G401 (cell line): ENCODE measurements at regions not wholly inside any gene's neighbourhood (a gene's known extent, or its start where the extent isn't known, plus 50 kb on each side); places are given as distances from the start of the nearest gene placed in this dataset.

ENCODE experiments used
- DNase-seq: peaks from one replicate; pipeline ENCODE4 v3.0.0-alpha.2; 2015; ENCODE audit warnings: low spot score
- in situ Hi-C: cut with HindIII; loops from 2 replicates; pipeline ENCODE4 v1.10.0; 2016; ENCODE audit warnings: low sequenced_read_pairs, mixed read lengths

DNA sequence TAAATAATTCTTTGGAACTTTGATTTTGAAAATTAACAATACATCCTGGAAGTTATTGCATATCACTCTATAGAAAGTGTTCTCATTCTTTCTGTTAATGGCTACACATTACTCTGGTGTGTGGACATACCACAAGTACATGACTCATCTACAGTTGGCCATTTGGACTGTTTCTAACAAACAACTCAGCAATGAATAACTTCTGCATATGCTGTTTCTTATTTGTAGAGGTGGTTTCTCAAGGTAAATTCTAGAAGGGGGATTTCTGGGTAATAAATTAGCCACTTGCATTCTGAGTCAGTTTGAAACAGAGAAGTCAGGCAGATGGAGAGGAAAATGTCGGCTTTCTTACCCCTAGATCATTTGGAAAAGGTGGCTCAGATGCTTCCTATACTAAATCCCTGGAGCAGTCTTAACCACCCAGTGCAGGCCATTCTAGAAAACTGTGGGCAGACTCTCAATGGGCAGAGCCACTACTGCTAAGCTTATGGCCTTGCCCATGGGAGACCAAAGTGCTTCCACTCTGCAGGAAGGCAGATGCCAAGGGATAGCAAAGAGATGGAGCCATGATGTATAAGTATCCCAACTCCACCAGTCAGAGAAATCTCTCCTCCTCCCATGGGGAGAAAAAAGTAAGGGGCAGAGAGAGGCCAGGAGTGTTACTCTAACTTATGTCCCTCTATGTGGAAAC, 194.0 kb upstream of the PLPP4 start:
- in situ Hi-C loops: no loop called here
- no peak for DNase-seq

DNA sequence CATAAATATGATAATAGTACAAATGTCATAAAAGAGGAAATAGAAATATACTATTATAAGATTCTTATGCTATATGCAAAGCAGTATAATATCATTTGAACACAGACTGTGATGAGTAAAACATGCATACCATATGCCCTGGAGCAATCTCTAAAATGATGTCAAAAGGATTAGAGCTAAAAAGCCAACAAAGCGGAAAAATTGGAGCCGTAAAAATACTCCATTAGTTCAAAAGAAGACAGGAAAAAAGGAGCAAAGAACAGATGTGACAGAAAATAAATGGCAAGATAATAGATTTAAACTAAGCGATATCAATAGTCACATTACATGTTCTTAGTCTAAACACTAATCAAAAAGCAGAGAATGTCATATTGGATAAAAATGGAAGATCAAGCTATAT, 191.0 kb upstream of the PLPP4 start:
- peak; percentile 67 for DNase-seq
- in situ Hi-C loops: no loop called here

DNA sequence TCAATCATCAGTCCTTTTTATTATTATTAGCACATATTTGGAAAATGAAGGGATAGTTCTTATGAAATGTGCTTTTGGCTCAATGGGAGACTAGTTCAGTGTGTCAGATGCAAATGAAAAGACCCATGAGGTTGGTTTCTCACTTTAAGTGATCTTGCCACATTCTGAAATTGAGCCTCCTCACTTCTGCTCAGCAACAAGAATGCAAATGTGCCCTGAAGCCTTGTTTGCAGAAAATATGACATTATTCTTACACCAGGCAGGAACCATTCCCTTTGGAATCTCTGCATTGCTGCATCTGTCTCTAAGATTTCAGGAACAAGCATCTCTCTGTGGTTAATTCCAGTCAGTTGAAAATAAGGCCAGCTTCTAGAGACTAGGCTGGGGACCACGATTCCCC, 186.1 kb upstream of the PLPP4 start:
- DNase-seq: no peak
- in situ Hi-C loops: no loop called here

DNA sequence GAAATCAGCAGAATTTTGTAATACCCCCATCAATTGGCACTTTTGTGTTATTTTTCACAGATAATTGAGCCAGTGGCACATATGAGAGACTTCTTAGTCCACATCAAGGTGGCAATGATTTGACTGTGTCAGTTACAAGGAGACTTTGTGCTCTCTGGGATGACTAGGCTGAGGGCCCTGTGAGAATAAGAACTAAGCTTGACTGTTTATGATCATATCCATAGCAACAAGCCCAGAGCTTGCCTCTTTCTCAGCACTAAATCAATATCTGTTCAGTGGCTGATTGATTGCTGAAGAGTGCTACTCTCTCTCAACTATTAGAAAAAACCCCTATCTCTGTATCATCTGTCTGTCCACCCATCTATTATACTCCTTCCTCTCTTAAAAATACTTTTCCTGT, 185.3 kb upstream of the PLPP4 start:
- no peak for DNase-seq
- in situ Hi-C loops: no loop called here

DNA sequence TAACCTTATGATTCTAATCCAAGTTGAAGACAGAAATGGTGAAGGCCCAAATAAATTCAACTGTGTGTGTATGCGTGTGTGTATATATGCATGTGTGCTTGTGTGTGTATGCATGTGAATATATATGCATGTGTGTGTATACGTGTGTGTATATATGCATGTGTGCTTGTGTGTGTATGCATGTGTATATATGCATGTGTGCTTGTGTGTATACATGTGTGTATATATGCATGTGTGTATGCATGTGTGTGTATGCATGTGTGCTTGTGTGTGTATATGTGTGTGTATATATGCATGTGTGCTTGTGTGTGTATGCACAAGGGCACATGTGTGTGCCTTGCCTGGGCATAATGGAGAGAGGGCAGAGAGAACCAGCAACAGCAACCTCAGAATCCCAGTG, 184.7 kb upstream of the PLPP4 start:
- no peak for DNase-seq
- in situ Hi-C loops: no loop called here

DNA sequence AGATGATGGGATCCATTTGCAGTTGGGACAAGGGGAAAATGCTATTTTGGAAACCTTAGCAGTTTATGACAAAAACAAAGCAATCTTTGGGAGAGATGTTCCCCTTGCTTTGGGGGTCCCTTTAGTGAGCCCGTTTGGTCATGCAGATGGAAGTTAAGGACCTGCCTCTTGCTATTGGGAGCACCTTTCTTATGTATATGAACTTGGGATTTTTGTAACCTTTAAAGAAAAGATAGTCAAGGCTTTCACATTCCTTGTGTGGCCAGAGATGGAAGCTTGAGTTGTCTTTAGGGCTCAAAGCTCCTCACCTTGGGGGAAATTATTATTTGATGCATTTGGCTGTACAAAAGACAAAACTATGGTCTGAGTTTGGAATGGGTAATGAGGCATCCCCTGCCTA, 179.0 kb upstream of the PLPP4 start:
- no peak for DNase-seq
- in situ Hi-C loops: no loop called here

DNA sequence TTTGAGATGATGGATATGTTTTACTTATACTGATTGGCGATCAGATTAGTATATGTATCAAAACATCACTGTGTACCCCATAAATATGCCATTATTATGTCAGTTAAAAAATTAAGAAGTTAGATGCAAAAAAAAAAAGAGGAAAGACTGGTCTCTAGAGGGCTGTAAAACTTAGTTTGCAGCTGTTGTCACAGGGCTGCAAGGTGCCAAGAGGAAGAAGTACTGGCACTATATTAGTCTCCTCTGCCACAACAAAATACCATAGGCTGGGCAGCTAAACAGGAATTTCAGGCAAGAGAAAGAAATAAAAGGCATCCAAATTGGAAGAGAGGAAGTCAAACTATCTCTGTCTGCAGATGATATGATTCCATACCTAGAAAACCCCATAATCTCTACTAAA, 177.8 kb upstream of the PLPP4 start:
- in situ Hi-C loops: no loop called here

DNA sequence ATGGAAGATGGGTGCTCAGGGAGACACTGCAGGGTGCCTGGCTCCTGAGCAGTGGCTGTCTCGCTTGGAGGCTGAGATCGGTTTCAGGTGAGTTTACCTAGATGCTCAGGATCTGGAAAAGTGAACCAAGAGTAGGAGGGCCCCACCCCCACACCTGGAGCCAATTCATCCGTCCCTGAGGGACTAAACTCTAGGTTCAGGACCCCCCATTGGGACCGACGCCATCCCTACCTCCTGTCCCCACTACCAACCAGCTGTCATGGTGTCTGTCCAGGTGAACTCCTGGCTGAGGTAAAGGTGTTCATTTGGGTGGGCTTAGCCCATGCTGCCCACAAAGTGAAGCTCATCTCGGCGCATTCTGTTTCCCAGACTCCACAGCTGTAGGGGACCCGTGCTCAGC, 174.6 kb upstream of the PLPP4 start:
- in situ Hi-C loops: no loop called here
- DNase-seq: no peak

More for the DNA sequence above, 177.8 kb upstream of the PLPP4 start:
- no peak for DNase-seq

DNA sequence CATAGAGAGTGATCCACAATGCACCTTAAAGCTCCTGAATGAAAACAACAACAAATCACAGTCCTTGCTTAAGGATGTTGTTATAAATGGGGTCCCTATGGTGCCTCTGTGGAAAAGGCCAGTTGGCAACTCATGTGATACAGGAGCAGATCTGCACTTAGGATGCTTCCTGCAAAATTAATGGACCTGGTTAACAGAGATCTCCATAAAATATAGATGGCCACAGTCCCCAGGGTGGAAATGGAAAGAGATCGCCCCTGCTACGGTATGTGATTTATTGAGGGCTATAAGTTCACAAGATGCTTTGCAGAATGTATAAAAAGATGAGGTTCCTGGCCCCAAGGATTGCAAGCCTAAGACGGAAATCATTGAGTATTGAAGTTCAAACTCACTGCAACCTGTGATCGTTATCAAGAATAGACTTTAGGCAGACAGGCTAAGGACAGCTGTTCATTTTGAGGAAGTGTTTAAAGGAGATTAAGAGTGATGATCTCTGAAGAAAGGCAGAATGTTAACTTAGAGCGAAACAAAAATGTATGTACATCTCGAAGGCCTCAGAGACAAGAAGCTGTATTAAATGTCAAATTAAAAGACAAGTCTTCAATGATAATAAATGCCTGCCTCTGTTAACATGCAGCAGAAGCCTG, 174.1 kb upstream of the PLPP4 start:
- in situ Hi-C loops: no loop called here
- no peak for DNase-seq

DNA sequence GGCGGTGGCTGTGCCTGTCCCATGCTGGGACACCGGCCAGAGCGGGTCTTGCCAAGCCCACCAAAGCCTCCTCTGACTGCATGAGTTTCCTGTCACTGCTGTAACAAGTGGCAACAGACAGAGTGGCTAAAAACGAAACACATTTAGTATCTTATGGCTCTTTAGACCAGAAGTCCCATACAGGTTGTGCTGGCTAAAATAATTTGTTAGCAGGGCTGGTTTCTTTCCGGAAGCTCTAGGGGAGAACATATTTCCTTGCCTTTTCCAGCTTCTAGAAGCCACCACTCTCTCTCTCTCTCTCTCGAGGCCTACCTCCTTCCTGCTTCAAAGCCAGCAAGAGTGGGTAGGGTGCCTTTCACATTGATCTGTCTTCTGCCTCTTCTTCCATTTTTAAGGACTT, 171.6 kb upstream of the PLPP4 start:
- DNase-seq: no peak
- in situ Hi-C loops: no loop called here

DNA sequence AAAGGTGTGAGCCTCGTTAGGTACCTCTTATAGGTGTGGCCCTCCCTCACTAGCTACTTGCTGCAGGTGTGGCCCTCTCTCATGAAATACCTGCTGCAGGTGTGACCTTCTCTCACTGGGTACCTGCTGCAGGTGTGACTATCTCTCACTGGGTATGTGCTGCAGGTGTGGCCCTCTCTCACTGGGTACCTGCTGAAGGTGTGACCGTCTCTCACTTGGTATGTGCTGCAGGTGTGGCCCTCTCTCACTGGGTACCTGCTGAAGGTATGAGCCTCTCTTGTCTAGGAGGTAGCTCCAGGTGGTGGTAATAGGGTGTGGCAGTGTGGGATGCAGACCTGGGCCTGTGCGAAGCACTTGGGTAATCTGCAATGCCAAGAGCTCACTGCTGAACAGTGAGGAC, 170.7 kb upstream of the PLPP4 start:
- in situ Hi-C loops: no loop called here
- DNase-seq: no peak

DNA sequence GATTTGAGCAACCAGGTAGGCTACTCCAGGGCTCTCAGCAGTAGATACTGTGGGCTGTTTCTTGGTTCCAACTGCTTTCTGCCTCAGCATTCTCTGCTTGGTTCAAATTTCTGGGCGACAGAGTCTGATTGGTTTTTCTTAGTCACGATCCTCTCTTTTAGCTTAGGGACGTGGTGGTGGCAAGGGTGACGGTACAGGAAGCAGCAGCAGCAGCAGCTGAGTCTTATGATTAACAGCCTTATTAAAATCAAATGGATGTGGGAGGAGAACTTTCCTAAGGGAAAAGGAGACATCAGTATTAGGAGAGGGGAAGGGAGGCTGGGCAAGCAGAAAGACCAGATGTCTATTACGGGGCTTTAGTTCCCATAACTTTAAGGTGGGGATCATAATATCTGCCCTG, 156.5 kb upstream of the PLPP4 start:
- no peak for DNase-seq
- in situ Hi-C loops: no loop called here

DNA sequence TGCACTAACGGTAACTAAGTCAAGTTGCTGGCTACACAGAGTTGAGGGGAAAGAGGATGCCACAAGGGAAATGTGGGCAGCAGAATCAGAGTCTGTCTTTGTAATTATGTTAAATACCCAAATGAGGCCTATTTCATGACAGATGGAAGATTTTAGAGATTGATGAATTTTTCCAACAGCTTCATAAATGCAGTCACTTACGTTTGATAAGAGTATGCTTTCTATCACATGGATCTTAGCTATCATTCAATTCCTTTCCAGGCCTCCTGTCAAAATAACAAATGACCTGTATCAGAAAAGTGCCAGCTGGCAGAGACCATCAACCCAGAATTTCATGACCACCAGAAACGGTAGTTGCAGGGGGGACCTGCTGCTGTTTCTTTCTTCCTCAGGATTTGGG, 148.4 kb upstream of the PLPP4 start:
- in situ Hi-C loops: no loop called here

DNA sequence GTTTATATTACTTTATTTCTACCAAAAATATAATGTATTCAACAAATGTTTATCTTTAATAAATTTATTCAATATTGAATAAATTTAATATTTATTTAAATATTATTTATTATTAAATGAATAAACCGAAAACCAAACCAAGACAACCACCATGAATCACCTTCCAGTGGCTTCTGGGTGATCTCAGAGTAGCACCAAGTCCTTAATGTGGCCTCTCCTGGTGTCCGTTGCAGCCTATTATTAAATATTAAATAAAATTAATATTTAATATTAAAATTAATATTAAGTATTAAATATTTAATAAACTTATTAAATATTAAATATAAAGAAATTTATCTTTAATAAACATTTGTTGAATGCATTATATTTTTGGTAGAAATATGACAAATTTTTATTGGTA, 143.3 kb upstream of the PLPP4 start:
- in situ Hi-C loops: no loop called here
- no peak for DNase-seq

More for the DNA sequence above, 148.4 kb upstream of the PLPP4 start:
- DNase-seq: no peak

DNA sequence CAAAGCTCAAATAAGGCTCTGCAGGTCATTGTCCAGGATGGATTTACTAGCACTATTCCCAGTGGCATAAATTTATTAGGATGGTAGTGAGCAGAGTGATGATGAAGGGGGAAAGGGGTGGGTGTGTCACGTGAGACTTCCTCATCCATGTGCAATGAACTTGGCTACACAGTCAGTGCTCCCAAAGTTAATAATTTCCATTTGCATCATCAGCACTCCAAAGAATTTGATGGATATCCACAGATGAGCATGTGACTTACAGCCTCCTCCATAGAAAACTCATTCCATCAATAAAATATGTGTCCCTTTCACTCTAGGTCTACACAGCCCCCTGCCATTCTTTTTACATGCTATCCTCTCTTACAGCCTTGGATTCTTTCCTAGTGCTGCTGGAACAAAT, 142.6 kb upstream of the PLPP4 start:
- in situ Hi-C loops: no loop called here
- no peak for DNase-seq

DNA sequence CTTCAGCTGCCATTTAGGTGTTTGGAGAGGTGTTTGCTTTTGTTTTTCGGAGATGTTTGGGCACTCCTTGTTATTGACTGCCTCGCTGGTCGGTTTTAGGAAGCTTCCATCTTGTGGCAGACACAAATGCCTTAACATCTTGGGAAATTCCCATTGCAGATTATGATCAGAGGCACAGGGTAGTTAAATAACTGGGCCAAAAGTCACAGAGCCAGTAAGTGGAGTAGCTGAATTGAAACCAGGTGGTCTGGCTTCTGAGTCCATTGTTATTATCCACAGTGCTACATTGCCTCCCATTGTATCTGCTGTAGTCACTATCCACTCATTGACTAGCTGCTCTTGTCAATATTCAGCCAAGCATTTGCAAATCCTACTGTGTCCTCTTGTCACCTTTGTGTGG, 138.2 kb upstream of the PLPP4 start:
- DNase-seq: no peak
- in situ Hi-C loops: no loop called here

DNA sequence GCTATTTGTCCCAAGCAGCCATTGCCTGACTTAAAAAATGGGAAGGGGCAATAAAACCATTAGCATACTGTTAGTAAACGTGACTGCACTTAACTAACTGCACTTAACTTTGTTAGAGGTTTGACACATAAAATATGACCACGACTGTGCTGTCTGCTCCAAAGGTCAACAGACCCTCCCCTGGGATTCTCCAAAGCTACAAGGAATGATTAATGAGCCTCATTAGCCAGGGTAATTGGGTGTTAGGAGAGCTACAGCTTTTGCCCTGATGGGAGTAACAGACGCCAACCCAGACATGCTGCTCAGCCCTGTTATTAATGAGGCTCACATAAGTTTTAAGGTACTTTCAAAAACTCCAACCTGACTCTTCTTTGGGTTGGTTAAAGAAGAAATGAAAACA, 129.4 kb upstream of the PLPP4 start:
- in situ Hi-C loops: no loop called here
- DNase-seq: no peak

DNA sequence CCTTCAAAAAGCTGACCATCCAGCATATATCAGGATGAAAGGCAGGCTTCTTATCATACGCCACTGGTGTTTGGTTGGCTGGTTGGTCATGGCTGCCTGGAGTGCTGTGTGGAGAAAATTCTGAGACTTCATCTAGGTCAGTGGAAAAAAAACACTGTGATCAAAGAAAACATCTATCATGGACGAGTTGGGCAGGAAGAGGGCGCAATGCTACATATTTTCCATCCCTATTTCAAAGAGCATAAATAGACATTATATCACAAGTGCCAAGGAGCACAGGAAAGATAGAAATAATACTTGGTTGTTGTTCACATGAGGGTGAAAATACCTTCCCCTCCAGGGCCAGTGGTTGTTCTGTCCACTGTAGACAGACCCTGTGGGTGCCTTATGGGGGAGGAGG, 128.4 kb upstream of the PLPP4 start:
- no peak for DNase-seq
- in situ Hi-C loops: no loop called here

DNA sequence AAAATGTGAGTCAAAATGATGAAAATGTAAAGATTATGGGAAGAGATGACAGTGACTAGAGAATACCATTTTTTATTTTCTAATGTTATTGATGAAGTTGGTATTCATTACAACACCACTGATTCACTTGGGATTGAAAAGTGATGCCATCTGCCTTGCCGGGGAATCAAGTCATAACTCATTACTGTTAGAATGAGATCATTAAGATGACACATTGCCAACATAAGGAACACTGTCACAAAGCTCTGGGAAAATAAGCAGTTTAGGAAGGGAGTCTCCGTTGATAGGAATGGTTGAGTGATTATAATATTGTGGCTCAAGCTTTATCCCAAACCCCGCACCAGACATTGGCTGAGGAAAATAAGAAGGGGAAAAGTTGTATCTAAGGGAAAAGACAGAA, 121.5 kb upstream of the PLPP4 start:
- DNase-seq: no peak
- in situ Hi-C loops: no loop called here

DNA sequence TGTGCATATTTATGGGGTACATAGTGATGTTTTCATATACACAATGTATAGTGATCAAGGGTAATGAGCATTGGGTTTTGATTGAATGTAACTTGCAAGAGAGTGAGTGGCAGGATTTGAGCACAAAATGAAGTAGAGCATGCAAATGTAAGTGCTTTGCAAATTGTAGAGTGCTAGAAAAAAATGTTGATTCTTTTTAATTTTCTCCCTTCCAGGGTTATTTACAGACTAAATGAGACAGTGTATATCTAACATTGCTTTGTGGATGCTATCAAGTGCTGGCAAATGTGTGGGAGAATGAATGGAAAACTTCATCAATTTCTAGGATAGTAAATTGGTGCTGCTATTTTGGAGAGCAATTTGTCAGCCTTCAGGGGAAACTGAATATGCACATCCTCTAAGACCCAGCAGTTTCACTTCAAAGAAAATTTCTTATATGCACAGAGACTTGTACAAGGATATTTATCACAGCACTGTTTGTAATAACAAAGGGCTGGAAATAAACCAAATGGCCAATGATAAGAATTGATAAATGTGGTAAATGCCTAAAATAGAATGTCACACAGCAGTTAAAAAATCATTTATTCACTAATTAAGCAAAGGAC, 120.6 kb upstream of the PLPP4 start:
- in situ Hi-C loops: no loop called here
- no peak for DNase-seq
